ENCODE measurements at regions not wholly inside any gene's neighbourhood (a gene's known extent, or its start where the extent isn't known, plus 50 kb on each side); places are given as distances from the start of the nearest gene placed in this dataset.

DNA sequence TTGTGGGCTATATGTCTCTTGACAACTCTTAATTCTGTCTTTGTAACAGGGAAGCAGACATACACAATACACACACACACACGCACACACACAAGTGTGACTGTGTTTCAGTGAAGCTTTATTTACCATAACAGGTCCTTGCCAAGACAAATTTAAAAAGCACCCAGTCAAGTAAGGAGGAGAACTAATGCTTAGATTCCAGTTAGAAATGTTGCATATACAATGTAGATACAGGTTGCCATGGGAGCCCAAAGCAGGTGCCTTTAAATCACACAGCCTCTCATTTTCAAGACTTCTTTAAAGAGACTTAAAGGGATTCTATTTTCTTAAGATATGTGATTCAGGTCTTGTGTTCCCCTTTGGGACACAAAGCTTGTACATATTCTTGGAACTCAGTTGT, 1551.9 kb downstream of the EFNB2 start:
- Histone ChIP-seq H3K79me1 (ENCODE audit: low read depth in 1 of 2, low read length in 2 of 2) (no peaks in the 10 kb centered on the region), H3K14ac (replicated peaks; ENCODE audit: low read depth, low read length) (no peak overlapping the region), H3K4ac (ENCODE audit: low read depth, low read length) (no peak overlapping the region), H4K8ac (ENCODE audit: low read depth in 2 of 2, low read length in 2 of 2) (no peak overlapping the region), H4K91ac (ENCODE audit: insufficient read depth, low read depth, low read length) (no peak overlapping the region), H3K36me3 (ENCODE audit: control insufficient read depth, insufficient read depth, low read length) (no peaks in the 10 kb centered on the region), H3K4me1 (ENCODE audit: control insufficient read depth, insufficient read depth, low read length) (no peaks in the 10 kb centered on the region), H3K23ac (ENCODE audit: low read depth, low read length) (no peak overlapping the region), H3K9me1 (ENCODE audit: insufficient read depth, low read length) (no peaks in the 10 kb centered on the region), H2BK120ac (ENCODE audit: low read depth, low read length) (no peak overlapping the region), H4K20me1 (ENCODE audit: insufficient read depth, low read length) (no peaks in the 10 kb centered on the region), H3K27ac (ENCODE audit: insufficient read depth, low read length) (no peak overlapping the region), H3K4me2 (ENCODE audit: low read depth, low read length) (no peak overlapping the region), H2AFZ (replicated peaks; ENCODE audit: low read length, poor library complexity) (no peak overlapping the region), H3K9ac (ENCODE audit: low read depth, low read length) (no peak overlapping the region), H2BK20ac (ENCODE audit: low read depth, low read length) (no peak overlapping the region), H2BK5ac (ENCODE audit: low read depth, low read length, poor library complexity, severe bottlenecking) (no peak overlapping the region), H4K5ac (ENCODE audit: low read depth, low read length) (no peak overlapping the region), H3K56ac (ENCODE audit: extremely low read depth, insufficient read depth, low read length) (no peak overlapping the region), H3K27me3 (ENCODE audit: control insufficient read depth, insufficient read depth, low read length) (no peaks in the 10 kb centered on the region), H2AK9ac (replicated peaks; ENCODE audit: low read depth, low read length, poor library complexity) (no peak overlapping the region), H2BK15ac (ENCODE audit: low read depth, low read length) (no peak overlapping the region), H3K4me3 (ENCODE audit: insufficient read depth, low read depth, low read length) (no peak overlapping the region), H3K9me3 (ENCODE audit: control insufficient read depth, insufficient read depth, low read length) (no peaks in the 10 kb centered on the region; the same call in 1 of the 2 replicates), H3K18ac (ENCODE audit: low read depth, low read length) (no peak overlapping the region), H2AK5ac (ENCODE audit: low read depth, low read length) (no peak overlapping the region)
- no TSS peak for BruUV-seq (replicated peaks)
- ChIA-PET CTCF (no interaction called here), POLR2A (ENCODE audit: unreplicated experiment) (no interaction called here)
- dilution Hi-C loops (cut with HindIII; ENCODE audit: low sequenced_read_pairs, unreplicated experiment), result no loop called here
- no peak for TF ChIP-seq MAZ (IDR thresholded peaks at IDR 0.05; ENCODE audit: borderline replicate concordance, low read depth, low read length)
- TF ChIP-seq MAFK (IDR thresholded peaks at IDR 0.05; ENCODE audit: low read depth, low read length), result no peak
- no peak for TF ChIP-seq RAD21 (IDR thresholded peaks at IDR 0.05; ENCODE audit: low read length)
- no peak for TF ChIP-seq BHLHE40 (IDR thresholded peaks at IDR 0.05; ENCODE audit: low read depth, low read length)
- TF ChIP-seq, protein P1, sequence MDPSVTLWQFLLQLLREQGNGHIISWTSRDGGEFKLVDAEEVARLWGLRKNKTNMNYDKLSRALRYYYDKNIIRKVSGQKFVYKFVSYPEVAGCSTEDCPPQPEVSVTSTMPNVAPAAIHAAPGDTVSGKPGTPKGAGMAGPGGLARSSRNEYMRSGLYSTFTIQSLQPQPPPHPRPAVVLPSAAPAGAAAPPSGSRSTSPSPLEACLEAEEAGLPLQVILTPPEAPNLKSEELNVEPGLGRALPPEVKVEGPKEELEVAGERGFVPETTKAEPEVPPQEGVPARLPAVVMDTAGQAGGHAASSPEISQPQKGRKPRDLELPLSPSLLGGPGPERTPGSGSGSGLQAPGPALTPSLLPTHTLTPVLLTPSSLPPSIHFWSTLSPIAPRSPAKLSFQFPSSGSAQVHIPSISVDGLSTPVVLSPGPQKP (IDR thresholded peaks at IDR 0.05; ENCODE audit: borderline replicate concordance, low read depth, low read length), result no peak
- no peak for TF ChIP-seq RFX5 (IDR thresholded peaks at IDR 0.05; ENCODE audit: low read depth, low read length)
- TF ChIP-seq RCOR1 (IDR thresholded peaks at IDR 0.05; ENCODE audit: insufficient replicate concordance, low read length), result no peak
- no peak for TF ChIP-seq MXI1 (IDR thresholded peaks at IDR 0.05; ENCODE audit: borderline replicate concordance, low read depth, low read length)
- TF ChIP-seq CHD1 (IDR thresholded peaks at IDR 0.05; ENCODE audit: low read depth, low read length), result no peak
- TF ChIP-seq SMC3 (IDR thresholded peaks at IDR 0.05; ENCODE audit: low read depth, low read length), result no peak
- TF ChIP-seq POLR2A (IDR thresholded peaks at IDR 0.05; ENCODE audit: low read depth, low read length), result no peak
- TF ChIP-seq, protein P2, sequence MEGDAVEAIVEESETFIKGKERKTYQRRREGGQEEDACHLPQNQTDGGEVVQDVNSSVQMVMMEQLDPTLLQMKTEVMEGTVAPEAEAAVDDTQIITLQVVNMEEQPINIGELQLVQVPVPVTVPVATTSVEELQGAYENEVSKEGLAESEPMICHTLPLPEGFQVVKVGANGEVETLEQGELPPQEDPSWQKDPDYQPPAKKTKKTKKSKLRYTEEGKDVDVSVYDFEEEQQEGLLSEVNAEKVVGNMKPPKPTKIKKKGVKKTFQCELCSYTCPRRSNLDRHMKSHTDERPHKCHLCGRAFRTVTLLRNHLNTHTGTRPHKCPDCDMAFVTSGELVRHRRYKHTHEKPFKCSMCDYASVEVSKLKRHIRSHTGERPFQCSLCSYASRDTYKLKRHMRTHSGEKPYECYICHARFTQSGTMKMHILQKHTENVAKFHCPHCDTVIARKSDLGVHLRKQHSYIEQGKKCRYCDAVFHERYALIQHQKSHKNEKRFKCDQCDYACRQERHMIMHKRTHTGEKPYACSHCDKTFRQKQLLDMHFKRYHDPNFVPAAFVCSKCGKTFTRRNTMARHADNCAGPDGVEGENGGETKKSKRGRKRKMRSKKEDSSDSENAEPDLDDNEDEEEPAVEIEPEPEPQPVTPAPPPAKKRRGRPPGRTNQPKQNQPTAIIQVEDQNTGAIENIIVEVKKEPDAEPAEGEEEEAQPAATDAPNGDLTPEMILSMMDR (conservative IDR thresholded peaks at IDR 0.05; ENCODE audit: low read depth, low read length), result no peak
- TF ChIP-seq FOS (IDR thresholded peaks at IDR 0.05; ENCODE audit: low read depth, low read length), result no peak
- TF ChIP-seq CEBPB (IDR thresholded peaks at IDR 0.05; ENCODE audit: low read depth, low read length), result no peak
- in situ Hi-C loops (cut with MboI; ENCODE audit: low sequenced_read_pairs), result no loop called here
- intact Hi-C loops (cut with micrococcal nuclease), result no loop called here
- ATAC-seq (ENCODE audit: low read depth) (no peak), DNase-seq (no peak)
- WGBS, 2 experiments (ENCODE audit: extremely low coverage in 2 of 2, insufficient read length in 1 of 2), result no CpG with 5 or more reads among the region's 1 CpG

Measured in IMR-90 (cell line).